CD14-positive monocyte (primary cell): ENCODE measurements at regions not wholly inside any gene's neighbourhood (a gene's known extent, or its start where the extent isn't known, plus 50 kb on each side); places are given as distances from the start of the nearest gene placed in this dataset.

Experiments
- DNase-seq, 3 donors: peaks; one replicate each; pipeline ENCODE4 v3.0.0-alpha.2; 2011 to 2022
- H2AFZ ChIP-seq: 2 replicates; pipeline ENCODE4 v1.6.0; 2012; ENCODE audit warnings: mild to moderate bottlenecking, low read depth, low read length, inconsistent platforms; ENCODE audit not compliant: insufficient read depth, poor library complexity, severe bottlenecking
- H3K27ac ChIP-seq, 2 donors: 1 replicate in 1 of 2; 2 replicates in 1 of 2; pipeline ENCODE4 v1.5.1; 2012 to 2013; ENCODE audit warnings: low read length in 2 of 2, control low read depth in 1 of 2, inconsistent platforms in 1 of 2, low read depth in 1 of 2, mild to moderate bottlenecking in 1 of 2
- H3K27me3 ChIP-seq, 2 donors: one replicate each; pipeline versions ENCODE4 v1.6.0 to v1.6.1; 2011 to 2013; ENCODE audit warnings: low read length in 2 of 2; ENCODE audit not compliant: control insufficient read depth in 2 of 2, insufficient read depth in 2 of 2
- H3K36me3 ChIP-seq, 2 donors: replicated peaks in 1 of 2; 1 replicate in 1 of 2; 2 replicates in 1 of 2; pipeline versions ENCODE4 v1.5.1 to v1.6.1; 2012 to 2013; ENCODE audit warnings: low read length in 2 of 2, control low read depth in 1 of 2, inconsistent platforms in 1 of 2, mild to moderate bottlenecking in 1 of 2; ENCODE audit not compliant: insufficient read depth in 2 of 2, control insufficient read depth in 1 of 2
- H3K4me1 ChIP-seq, 2 donors: 1 replicate in 1 of 2; 2 replicates in 1 of 2; pipeline versions ENCODE4 v1.5.1 to v1.6.1; 2012 to 2013; ENCODE audit warnings: low read length in 2 of 2, control low read depth in 1 of 2, inconsistent platforms in 1 of 2, mild to moderate bottlenecking in 1 of 2, moderate library complexity in 1 of 2; ENCODE audit not compliant: insufficient read depth in 2 of 2, control insufficient read depth in 1 of 2
- H3K4me2 ChIP-seq: replicated peaks from 2 replicates; pipeline ENCODE3; 2012; ENCODE audit warnings: low read length, moderate library complexity, mild to moderate bottlenecking; ENCODE audit not compliant: poor library complexity, severe bottlenecking; ENCODE audit errors: extremely low read depth
- H3K4me3 ChIP-seq, 3 experiments: fragments of 200-600 bp in 1 of 3; sonication (generic) in 1 of 3; replicated peaks in 1 of 3; 1 replicate in 2 of 3; 2 replicates in 1 of 3; pipeline ENCODE4 v1.5.1; 2011 to 2013; ENCODE audit warnings: low read length in 3 of 3, mild to moderate bottlenecking in 3 of 3, control low read depth in 2 of 3, low read depth in 2 of 3, inconsistent platforms in 1 of 3, moderate library complexity in 1 of 3
- H3K79me2 ChIP-seq: 2 replicates; pipeline ENCODE4 v1.6.0; 2012; ENCODE audit warnings: mild to moderate bottlenecking, control low read depth, inconsistent platforms, low read length, moderate library complexity; ENCODE audit not compliant: insufficient read depth
- H3K9ac ChIP-seq: 2 replicates; pipeline ENCODE4 v1.6.0; 2017; ENCODE audit warnings: low read length, mild to moderate bottlenecking; ENCODE audit not compliant: insufficient read depth, poor library complexity, severe bottlenecking
- H3K9me3 ChIP-seq, 2 donors: replicated peaks in 1 of 2; 1 replicate in 1 of 2; 2 replicates in 1 of 2; pipeline versions ENCODE4 v1.5.1 to v1.6.1; 2012 to 2013; ENCODE audit warnings: low read length in 2 of 2, control low read depth in 1 of 2; ENCODE audit not compliant: control insufficient read depth in 1 of 2, insufficient read depth in 1 of 2
- H4K20me1 ChIP-seq: 2 replicates; pipeline ENCODE4 v1.6.0; 2012; ENCODE audit warnings: mild to moderate bottlenecking, low read length, control low read depth, moderate library complexity; ENCODE audit not compliant: insufficient read depth
- H3K27ac Mint-ChIP-seq, 7 donors: one replicate each; pipeline ENCODE4 v1.8.0; 2020; ENCODE audit warnings: mild to moderate bottlenecking in 7 of 7, mixed read lengths in 7 of 7, moderate library complexity in 6 of 7, inconsistent platforms in 2 of 7
- H3K27me3 Mint-ChIP-seq, 3 donors: one replicate each; pipeline ENCODE4 v1.8.0; 2021 to 2022; ENCODE audit warnings: low read depth in 3 of 3, mild to moderate bottlenecking in 3 of 3, mixed read lengths in 3 of 3, moderate library complexity in 3 of 3, inconsistent platforms in 1 of 3
- H3K36me3 Mint-ChIP-seq, 2 donors: one replicate each; pipeline ENCODE4 v1.8.0; 2020; ENCODE audit warnings: mixed read lengths in 2 of 2, inconsistent platforms in 1 of 2, mild to moderate bottlenecking in 1 of 2
- H3K4me1 Mint-ChIP-seq: one replicate; pipeline ENCODE4 v1.8.0; 2020; ENCODE audit warnings: mild to moderate bottlenecking, mixed read lengths
- H3K4me3 Mint-ChIP-seq, 2 donors: one replicate each; pipeline ENCODE4 v1.8.0; 2020; ENCODE audit warnings: mild to moderate bottlenecking in 2 of 2, mixed read lengths in 2 of 2, moderate library complexity in 1 of 2
- H3K9me3 Mint-ChIP-seq, 7 donors: one replicate each; pipeline ENCODE4 v1.8.0; 2020 to 2022; ENCODE audit warnings: mixed read lengths in 7 of 7, mild to moderate bottlenecking in 6 of 7, moderate library complexity in 6 of 7, inconsistent platforms in 2 of 7
- WGBS: methylation state at CpG from one replicate; pipeline ENCODE4 v1.1.5; 2013; ENCODE audit warnings: missing lambda C conversion rate; ENCODE audit not compliant: insufficient coverage; 5-methylcytosine and 5-hydroxymethylcytosine counted together
- intact Hi-C, 2 donors: fragments of 100-400 bp; cut with micrococcal nuclease; formaldehyde crosslinking; loops; one replicate each; pipeline versions ENCODE4 v1.15.0 to v1.15.1; 2023
- TF ChIP-seq, protein P1 (sequence below): fragments of 200-600 bp; IDR thresholded peaks from one replicate; pipeline ENCODE4 v1.8.0; 2022; ENCODE audit warnings: antibody characterized with exemption, mild to moderate bottlenecking

DNA sequence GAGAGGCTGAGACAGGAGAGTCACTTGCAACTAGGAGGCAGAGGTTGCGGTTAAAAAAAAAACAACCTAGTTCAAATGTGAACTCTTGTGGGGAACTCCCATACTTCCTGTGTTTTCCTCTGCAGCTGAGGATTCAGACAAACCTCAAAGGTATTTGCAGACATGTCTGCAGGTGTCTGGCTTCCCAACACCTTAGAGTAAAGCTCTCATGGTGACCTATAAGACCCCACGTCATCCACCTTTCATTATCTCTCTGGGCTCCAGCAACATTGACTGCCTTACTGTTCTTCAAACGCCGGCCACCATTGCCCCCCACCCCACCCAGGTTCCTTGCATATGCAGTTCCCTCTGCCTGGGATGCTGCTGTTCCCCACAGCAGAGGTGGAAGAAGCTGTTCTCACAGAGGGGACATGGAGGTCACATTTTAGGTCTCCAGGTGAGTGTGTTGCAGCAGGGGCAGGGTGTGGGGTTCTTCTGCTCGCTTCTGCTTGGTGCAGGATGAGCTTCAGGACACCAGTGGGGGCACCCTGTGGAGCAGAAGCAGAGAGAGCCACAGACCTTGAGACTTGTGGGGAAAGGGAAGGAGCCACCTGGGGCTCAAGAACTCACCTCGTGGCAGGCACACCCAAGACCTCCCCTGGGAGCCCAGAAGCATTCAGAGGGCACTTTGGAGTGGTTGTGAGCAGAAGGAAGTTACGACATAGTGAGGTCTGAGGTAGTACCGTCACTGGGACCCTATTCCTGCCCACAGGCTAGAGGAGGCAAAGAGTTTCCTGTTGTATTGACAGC lies 203.2 kb downstream of the CSNK2A3 start:
- Histone ChIP-seq H3K9me3 (no peaks in the 10 kb centered on the region), H3K4me2 (no peak overlapping the region), H3K27ac (no peak overlapping the region), H4K20me1 (no peaks in the 10 kb centered on the region), H3K79me2 (no peaks in the 10 kb centered on the region), H3K4me1 (no peaks in the 10 kb centered on the region), H2AFZ (no peak overlapping the region), H3K4me3 (no peak overlapping the region), H3K27me3 (no peaks in the 10 kb centered on the region), H3K9ac (no peak overlapping the region), H3K36me3 (no peaks in the 10 kb centered on the region)
- Mint-ChIP-seq H3K27me3 (peaks cover 2 to 6% (median 3%) of the 10 kb centered on the region in 3 donors), H3K4me1 (peaks cover 5% of the 10 kb centered on the region), H3K27ac (no peak overlapping the region), H3K4me3 (no peak overlapping the region), H3K9me3 (peaks cover 0 to 8% (median 0%) of the 10 kb centered on the region in 7 donors), H3K36me3 (no peaks in the 10 kb centered on the region)
- intact Hi-C loops = no loop called here
- WGBS = 66% methylated on average over 6 of the region's 8 CpGs
- DNase-seq = no peak
- TF ChIP-seq, protein P1, sequence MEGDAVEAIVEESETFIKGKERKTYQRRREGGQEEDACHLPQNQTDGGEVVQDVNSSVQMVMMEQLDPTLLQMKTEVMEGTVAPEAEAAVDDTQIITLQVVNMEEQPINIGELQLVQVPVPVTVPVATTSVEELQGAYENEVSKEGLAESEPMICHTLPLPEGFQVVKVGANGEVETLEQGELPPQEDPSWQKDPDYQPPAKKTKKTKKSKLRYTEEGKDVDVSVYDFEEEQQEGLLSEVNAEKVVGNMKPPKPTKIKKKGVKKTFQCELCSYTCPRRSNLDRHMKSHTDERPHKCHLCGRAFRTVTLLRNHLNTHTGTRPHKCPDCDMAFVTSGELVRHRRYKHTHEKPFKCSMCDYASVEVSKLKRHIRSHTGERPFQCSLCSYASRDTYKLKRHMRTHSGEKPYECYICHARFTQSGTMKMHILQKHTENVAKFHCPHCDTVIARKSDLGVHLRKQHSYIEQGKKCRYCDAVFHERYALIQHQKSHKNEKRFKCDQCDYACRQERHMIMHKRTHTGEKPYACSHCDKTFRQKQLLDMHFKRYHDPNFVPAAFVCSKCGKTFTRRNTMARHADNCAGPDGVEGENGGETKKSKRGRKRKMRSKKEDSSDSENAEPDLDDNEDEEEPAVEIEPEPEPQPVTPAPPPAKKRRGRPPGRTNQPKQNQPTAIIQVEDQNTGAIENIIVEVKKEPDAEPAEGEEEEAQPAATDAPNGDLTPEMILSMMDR = no peak

DNA sequence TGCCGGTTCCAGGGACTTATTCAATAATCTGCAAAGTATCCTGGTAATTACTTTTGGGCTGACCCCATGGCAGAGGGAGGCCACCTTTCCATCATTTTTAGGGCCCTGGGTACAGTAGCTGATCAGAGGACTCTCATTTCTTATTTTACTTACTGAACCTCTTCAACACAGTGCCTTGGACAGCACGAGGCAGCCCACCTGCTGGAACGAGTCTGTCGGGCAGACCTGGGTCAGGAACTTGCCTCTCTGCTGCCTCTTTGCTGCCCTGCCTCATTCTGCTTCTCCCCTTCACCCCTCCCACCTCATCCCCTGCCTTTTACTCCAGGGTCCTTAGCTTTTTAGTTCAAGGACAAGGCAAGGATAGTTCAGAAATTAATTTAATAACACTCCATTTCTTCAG lies 204.5 kb downstream of the CSNK2A3 start:
- no peak overlapping the region for H3K4me3 Mint-ChIP-seq
- H3K36me3 ChIP-seq = no peaks in the 10 kb centered on the region
- 64% methylated on average over 3 of the region's 4 CpGs for WGBS
- no peak overlapping the region for H3K4me3 ChIP-seq
- peaks cover 0 to 8% (median 0%) of the 10 kb centered on the region in 7 donors for H3K9me3 Mint-ChIP-seq
- DNase-seq = no peak
- no peak overlapping the region for H3K27ac Mint-ChIP-seq
- H4K20me1 ChIP-seq = no peaks in the 10 kb centered on the region
- H3K4me2 ChIP-seq = no peak overlapping the region
- no peak overlapping the region for H3K27ac ChIP-seq
- H3K9me3 ChIP-seq = no peaks in the 10 kb centered on the region
- no peak overlapping the region for H3K9ac ChIP-seq
- intact Hi-C loops = no loop called here
- no peaks in the 10 kb centered on the region for H3K36me3 Mint-ChIP-seq
- no peaks in the 10 kb centered on the region for H3K79me2 ChIP-seq
- H3K27me3 ChIP-seq = no peaks in the 10 kb centered on the region
- no peaks in the 10 kb centered on the region for H3K4me1 ChIP-seq
- TF ChIP-seq, protein P1 = no peak
- H3K27me3 Mint-ChIP-seq = peaks cover 2 to 5% (median 3%) of the 10 kb centered on the region in 3 donors
- peaks cover 5% of the 10 kb centered on the region for H3K4me1 Mint-ChIP-seq
- no peak overlapping the region for H2AFZ ChIP-seq
